ENCODE measurements at regions not wholly inside any gene's neighbourhood (a gene's known extent, or its start where the extent isn't known, plus 50 kb on each side); places are given as distances from the start of the nearest gene placed in this dataset.

- TF ChIP-seq CTCF (IDR thresholded peaks at IDR 0.05): no peak
- no peak for TF ChIP-seq ZFX (IDR thresholded peaks at IDR 0.05; ENCODE audit: borderline replicate concordance)
These were observed 235.2 kb upstream of the ZWINT start for GRCh38 chr10:56596257-56596656.

Data from 22Rv1 (cell line).